ENCODE measurements at regions not wholly inside any gene's neighbourhood (a gene's known extent, or its start where the extent isn't known, plus 50 kb on each side); places are given as distances from the start of the nearest gene placed in this dataset.

- DNase-seq (ENCODE audit: insufficient read length, low spot score) = no peak
- FAIRE-seq = no peak
- TF ChIP-seq, protein P1, sequence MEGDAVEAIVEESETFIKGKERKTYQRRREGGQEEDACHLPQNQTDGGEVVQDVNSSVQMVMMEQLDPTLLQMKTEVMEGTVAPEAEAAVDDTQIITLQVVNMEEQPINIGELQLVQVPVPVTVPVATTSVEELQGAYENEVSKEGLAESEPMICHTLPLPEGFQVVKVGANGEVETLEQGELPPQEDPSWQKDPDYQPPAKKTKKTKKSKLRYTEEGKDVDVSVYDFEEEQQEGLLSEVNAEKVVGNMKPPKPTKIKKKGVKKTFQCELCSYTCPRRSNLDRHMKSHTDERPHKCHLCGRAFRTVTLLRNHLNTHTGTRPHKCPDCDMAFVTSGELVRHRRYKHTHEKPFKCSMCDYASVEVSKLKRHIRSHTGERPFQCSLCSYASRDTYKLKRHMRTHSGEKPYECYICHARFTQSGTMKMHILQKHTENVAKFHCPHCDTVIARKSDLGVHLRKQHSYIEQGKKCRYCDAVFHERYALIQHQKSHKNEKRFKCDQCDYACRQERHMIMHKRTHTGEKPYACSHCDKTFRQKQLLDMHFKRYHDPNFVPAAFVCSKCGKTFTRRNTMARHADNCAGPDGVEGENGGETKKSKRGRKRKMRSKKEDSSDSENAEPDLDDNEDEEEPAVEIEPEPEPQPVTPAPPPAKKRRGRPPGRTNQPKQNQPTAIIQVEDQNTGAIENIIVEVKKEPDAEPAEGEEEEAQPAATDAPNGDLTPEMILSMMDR (IDR thresholded peaks at IDR 0.05; ENCODE audit: insufficient read depth, missing control alignments) = no peak
Measured at GRCh38 chr15:61415617-61416120, 186.6 kb upstream of the RORA start.

- DNase-seq (ENCODE audit: insufficient read length, low spot score) = no peak
- FAIRE-seq = no peak
- TF ChIP-seq, protein P1 (IDR thresholded peaks at IDR 0.05; ENCODE audit: insufficient read depth, missing control alignments) = no peak
Measured at GRCh38 chr15:61411902-61412510, 182.9 kb upstream of the RORA start.

- FAIRE-seq = no peak
Measured at GRCh38 chr15:61410662-61411061, 181.6 kb upstream of the RORA start.

GRCh38 chr15:61404567-61404966, 175.5 kb upstream of the RORA start:
- DNase-seq (ENCODE audit: insufficient read length, low spot score) (no peak), FAIRE-seq (no peak)
- TF ChIP-seq, protein P1 (IDR thresholded peaks at IDR 0.05; ENCODE audit: insufficient read depth, missing control alignments) = no peak

More at GRCh38 chr15:61410662-61411061, 181.6 kb upstream of the RORA start:
- DNase-seq (ENCODE audit: insufficient read length, low spot score) = no peak
- TF ChIP-seq, protein P1 (IDR thresholded peaks at IDR 0.05; ENCODE audit: insufficient read depth, missing control alignments) = no peak

- no peak for DNase-seq (ENCODE audit: insufficient read length, low spot score)
- TF ChIP-seq, protein P1 (IDR thresholded peaks at IDR 0.05; ENCODE audit: insufficient read depth, missing control alignments) = no peak
- FAIRE-seq = no peak
Measured at GRCh38 chr15:61403884-61404283, 174.8 kb upstream of the RORA start.

DNA sequence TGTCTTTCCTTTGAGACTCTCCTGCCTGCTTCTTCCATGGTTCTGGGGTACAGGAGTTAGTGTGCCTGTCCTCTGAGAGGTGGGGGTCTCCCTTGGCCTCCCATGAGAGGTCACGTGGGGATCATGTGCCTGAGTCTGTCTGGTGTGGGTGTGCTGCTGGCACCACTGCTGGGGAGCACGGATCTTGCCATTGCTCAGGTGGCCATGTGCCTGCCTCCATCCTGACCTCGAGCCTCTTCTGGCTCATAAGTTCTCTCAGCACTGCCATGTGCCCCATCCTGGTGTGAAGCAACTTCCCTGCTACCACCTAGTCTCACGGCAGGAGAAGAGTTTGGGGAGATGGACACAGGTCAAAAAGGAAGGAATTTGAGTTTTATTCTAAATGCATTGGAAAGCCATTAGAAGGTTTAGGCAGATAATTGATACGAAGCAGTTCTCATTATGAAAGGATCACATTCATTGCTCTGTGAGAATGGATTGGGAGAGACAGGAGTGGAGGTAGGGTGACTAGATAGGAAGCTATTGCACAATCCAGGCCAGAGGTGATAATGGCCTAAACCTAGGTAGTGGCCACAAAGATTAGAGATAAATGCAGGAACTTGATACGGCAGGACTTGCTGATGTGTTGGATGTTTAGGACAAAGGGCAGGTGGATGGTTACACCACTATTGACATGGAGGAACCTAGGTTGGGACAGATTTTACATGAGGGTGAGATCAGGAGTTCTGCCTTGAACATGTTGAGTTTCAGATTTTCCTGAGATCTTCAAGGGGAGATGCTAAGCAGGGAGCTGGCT, 173.0 kb upstream of the RORA start:
- FAIRE-seq (no peak), DNase-seq (ENCODE audit: insufficient read length, low spot score) (no peak)
- TF ChIP-seq, protein P1 (IDR thresholded peaks at IDR 0.05; ENCODE audit: insufficient read depth, missing control alignments) = no peak

GRCh38 chr15:61398310-61398709, 169.2 kb upstream of the RORA start:
- TF ChIP-seq, protein P1 (IDR thresholded peaks at IDR 0.05; ENCODE audit: insufficient read depth, missing control alignments) = no peak
- no peak for FAIRE-seq

More at GRCh38 chr15:61398310-61398709, 169.2 kb upstream of the RORA start:
- no peak for DNase-seq (ENCODE audit: insufficient read length, low spot score)
